ENCODE measurements at regions not wholly inside any gene's neighbourhood (a gene's known extent, or its start where the extent isn't known, plus 50 kb on each side); places are given as distances from the start of the nearest gene placed in this dataset.

GRCh38 chr1:65564493-65564892 lies 144.0 kb downstream of the LEPR start:
- TF ChIP-seq CTCF (IDR thresholded peaks at IDR 0.05; ENCODE audit: insufficient read depth, low read length) (no peak), POLR2AphosphoS5 (IDR thresholded peaks at IDR 0.05; ENCODE audit: low read depth) (no peak), REST (IDR thresholded peaks at IDR 0.05; ENCODE audit: insufficient replicate concordance, low read depth) (no peak), GABPA (IDR thresholded peaks at IDR 0.05; ENCODE audit: low read depth) (no peak)

Measured in HL-60 (cell line).